PC-3 (cell line): ENCODE measurements at regions not wholly inside any gene's neighbourhood (a gene's known extent, or its start where the extent isn't known, plus 50 kb on each side); places are given as distances from the start of the nearest gene placed in this dataset.

Experiments used
- ATAC-seq: fragments of 200-7000 bp; cut with Tn5 transposase; 2 replicates; pipeline ENCODE4 v1.9.1; 2020; ENCODE audit warnings: mild to moderate bottlenecking, moderate library complexity
- BruUV-seq: library from RNA; stranded (reverse); fragments of 400-500 nt; replicated peaks from 2 replicates; lab custom pipeline; 2021; lab: Mats Ljungman, UMichigan
- CTCF ChIA-PET: fragments of 300-600 bp; sonication (Branson Sonifier 250); formaldehyde crosslinking; loops from one replicate; lab custom pipeline; 2022; ENCODE audit warnings: antibody characterized with exemption; lab: Charles Lee
- POLR2A ChIA-PET: fragments of 300-600 bp; sonication (Branson Sonifier 250); formaldehyde crosslinking; loops from one replicate; lab custom pipeline; 2022; ENCODE audit warnings: antibody characterized with exemption; ENCODE audit not compliant: unreplicated experiment; lab: Charles Lee
- DNase-seq: peaks from one replicate; pipeline ENCODE4 v3.0.0-alpha.2; 2015
- H2AFZ ChIP-seq: fragments of 300-600 bp; sonication (generic); 2 replicates; pipeline ENCODE4 v1.6.0; 2016; ENCODE audit warnings: antibody characterized with exemption, low read length
- H3F3A ChIP-seq: fragments of 300-600 bp; sonication (generic); one replicate; pipeline ENCODE4 v1.6.0; 2017; ENCODE audit warnings: antibody characterized with exemption, low read length, control low read depth, mild to moderate bottlenecking; ENCODE audit not compliant: unreplicated experiment
- H3K27ac ChIP-seq: fragments of 300-600 bp; sonication (generic); 2 replicates; pipeline ENCODE4 v1.5.1; 2016; ENCODE audit warnings: mild to moderate bottlenecking, low read length
- H3K27me3 ChIP-seq: fragments of 300-600 bp; sonication (generic); 2 replicates; pipeline ENCODE4 v1.6.1; 2016; ENCODE audit warnings: low read length, mixed read lengths
- H3K36me3 ChIP-seq: fragments of 300-600 bp; sonication (generic); 2 replicates; pipeline ENCODE4 v1.6.1; 2016; ENCODE audit warnings: low read depth, mixed run types, low read length, mixed read lengths
- H3K4me1 ChIP-seq: fragments of 300-600 bp; sonication (generic); 2 replicates; pipeline ENCODE4 v1.5.1; 2016; ENCODE audit warnings: low read length; ENCODE audit not compliant: insufficient read depth
- H3K4me2 ChIP-seq: fragments of 300-600 bp; sonication (generic); 2 replicates; pipeline ENCODE4 v1.6.0; 2016; ENCODE audit warnings: low read length
- H3K4me3 ChIP-seq: fragments of 300-600 bp; sonication (generic); 2 replicates; pipeline ENCODE4 v1.5.1; 2016; ENCODE audit warnings: mild to moderate bottlenecking, low read length, mixed read lengths
- H3K79me2 ChIP-seq: fragments of 300-600 bp; sonication (generic); 2 replicates; pipeline ENCODE4 v1.6.1; 2017; ENCODE audit warnings: low read length, mixed read lengths
- H3K9ac ChIP-seq: fragments of 300-600 bp; sonication (generic); 2 replicates; pipeline ENCODE4 v1.6.0; 2016; ENCODE audit warnings: mild to moderate bottlenecking, low read length
- H3K9me2 ChIP-seq: fragments of 300-600 bp; sonication (generic); replicated peaks from 2 replicates; pipeline ENCODE4 v1.6.1; 2016; ENCODE audit warnings: mixed run types, low read length, mixed read lengths
- H3K9me3 ChIP-seq: fragments of 300-600 bp; sonication (generic); 2 replicates; pipeline ENCODE4 v1.6.1; 2016; ENCODE audit warnings: low read length, mixed read lengths
- H4K20me1 ChIP-seq: fragments of 300-600 bp; sonication (generic); 2 replicates; pipeline ENCODE4 v1.6.1; 2016; ENCODE audit warnings: low read length, mixed read lengths
- EZH2 ChIP-seq: fragments of 300-600 bp; sonication (generic); IDR thresholded peaks from one replicate; pipeline ENCODE4 v1.6.1; 2017; ENCODE audit warnings: antibody characterized with exemption, mild to moderate bottlenecking, low read length; ENCODE audit not compliant: unreplicated experiment
- EZH2phosphoT487 ChIP-seq: fragments of 300-600 bp; sonication (generic); IDR thresholded peaks from 2 replicates; pipeline ENCODE4 v1.6.1; 2018; ENCODE audit warnings: mild to moderate bottlenecking, antibody characterized with exemption, low read length, borderline replicate concordance
- intact Hi-C: fragments of 100-400 bp; cut with micrococcal nuclease; formaldehyde crosslinking; loops from 2 replicates; pipeline ENCODE4 v1.9.0; 2023
- TF ChIP-seq, protein P1 (sequence below): fragments of 300-600 bp; sonication (generic); conservative IDR thresholded peaks from 2 replicates; pipeline ENCODE4 v1.5.1; 2017; ENCODE audit warnings: antibody characterized with exemption, low read depth, mild to moderate bottlenecking, low read length

DNA sequence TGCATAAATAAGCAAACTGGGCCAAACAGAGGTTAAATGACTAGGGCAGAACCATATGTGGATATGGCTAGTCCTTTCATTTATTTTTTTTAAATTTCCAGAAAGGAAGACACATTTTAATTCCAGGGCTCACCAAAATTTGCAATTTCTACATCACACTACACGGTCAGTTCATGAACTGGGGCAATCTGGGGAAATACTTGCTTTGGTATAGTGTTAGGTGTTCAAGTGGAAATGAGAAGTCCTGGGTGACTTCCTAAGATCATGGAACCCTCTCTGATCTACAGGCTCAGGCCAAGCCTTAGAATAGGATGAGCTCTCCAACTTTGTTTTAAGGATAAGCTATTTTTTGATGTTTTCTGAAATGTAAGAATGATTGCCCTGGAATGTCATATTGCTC lies 128.6 kb upstream of the SPACA1 start:
- TF ChIP-seq EZH2: no peak
- no peak for TF ChIP-seq EZH2phosphoT487
- TF ChIP-seq, protein P1, sequence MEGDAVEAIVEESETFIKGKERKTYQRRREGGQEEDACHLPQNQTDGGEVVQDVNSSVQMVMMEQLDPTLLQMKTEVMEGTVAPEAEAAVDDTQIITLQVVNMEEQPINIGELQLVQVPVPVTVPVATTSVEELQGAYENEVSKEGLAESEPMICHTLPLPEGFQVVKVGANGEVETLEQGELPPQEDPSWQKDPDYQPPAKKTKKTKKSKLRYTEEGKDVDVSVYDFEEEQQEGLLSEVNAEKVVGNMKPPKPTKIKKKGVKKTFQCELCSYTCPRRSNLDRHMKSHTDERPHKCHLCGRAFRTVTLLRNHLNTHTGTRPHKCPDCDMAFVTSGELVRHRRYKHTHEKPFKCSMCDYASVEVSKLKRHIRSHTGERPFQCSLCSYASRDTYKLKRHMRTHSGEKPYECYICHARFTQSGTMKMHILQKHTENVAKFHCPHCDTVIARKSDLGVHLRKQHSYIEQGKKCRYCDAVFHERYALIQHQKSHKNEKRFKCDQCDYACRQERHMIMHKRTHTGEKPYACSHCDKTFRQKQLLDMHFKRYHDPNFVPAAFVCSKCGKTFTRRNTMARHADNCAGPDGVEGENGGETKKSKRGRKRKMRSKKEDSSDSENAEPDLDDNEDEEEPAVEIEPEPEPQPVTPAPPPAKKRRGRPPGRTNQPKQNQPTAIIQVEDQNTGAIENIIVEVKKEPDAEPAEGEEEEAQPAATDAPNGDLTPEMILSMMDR: no peak
- intact Hi-C loops: no loop called here
- H4K20me1 ChIP-seq: no peaks in the 10 kb centered on the region
- no peaks in the 10 kb centered on the region for H3K79me2 ChIP-seq
- no peaks in the 10 kb centered on the region for H3K4me1 ChIP-seq
- H3F3A ChIP-seq: no peaks in the 10 kb centered on the region
- peaks cover 3% of the 10 kb centered on the region; the same call in 1 of the 2 replicates for H3K27me3 ChIP-seq
- H3K4me3 ChIP-seq: no peak overlapping the region
- CTCF ChIA-PET: no interaction called here
- no peak for DNase-seq
- no peaks in the 10 kb centered on the region for H3K9me2 ChIP-seq
- no peak overlapping the region for H2AFZ ChIP-seq
- no peak overlapping the region for H3K9ac ChIP-seq
- H3K9me3 ChIP-seq: no peaks in the 10 kb centered on the region
- H3K27ac ChIP-seq: no peak overlapping the region
- POLR2A ChIA-PET: no interaction called here
- H3K36me3 ChIP-seq: no peaks in the 10 kb centered on the region
- no peak overlapping the region for H3K4me2 ChIP-seq
- no TSS peak for BruUV-seq
- no peak for ATAC-seq

DNA sequence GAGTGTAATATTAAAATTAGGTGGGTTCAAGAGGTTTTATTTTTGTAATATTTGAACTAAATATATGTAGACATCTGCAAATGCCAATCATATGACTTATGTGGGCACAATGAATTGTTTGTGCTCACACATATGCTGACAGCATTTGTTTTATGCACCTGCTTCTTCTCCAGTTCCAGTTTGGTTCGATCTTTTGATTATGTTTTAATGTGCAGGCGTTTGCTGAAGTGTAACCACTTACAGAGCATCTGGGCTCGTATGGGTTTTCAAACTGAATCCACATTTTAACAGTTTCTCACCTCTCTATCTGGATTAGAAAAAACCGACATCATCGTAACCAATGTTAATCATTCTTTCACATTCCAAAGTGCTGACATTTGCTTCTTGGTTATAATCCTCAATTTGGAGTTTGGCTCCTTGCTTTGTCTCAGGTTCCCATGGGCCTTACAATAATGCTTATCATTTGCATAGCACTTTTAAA lies 129.1 kb upstream of the SPACA1 start:
- ChIA-PET CTCF (no interaction called here), POLR2A (no interaction called here)
- Histone ChIP-seq H3K36me3 (no peaks in the 10 kb centered on the region), H3K27ac (no peak overlapping the region), H3K27me3 (peaks cover 3% of the 10 kb centered on the region; the same call in 1 of the 2 replicates), H3K9me3 (no peaks in the 10 kb centered on the region), H3K4me3 (no peak overlapping the region), H3F3A (no peaks in the 10 kb centered on the region), H3K9ac (no peak overlapping the region), H3K9me2 (no peaks in the 10 kb centered on the region), H2AFZ (no peak overlapping the region), H4K20me1 (no peaks in the 10 kb centered on the region), H3K4me1 (no peaks in the 10 kb centered on the region), H3K79me2 (no peaks in the 10 kb centered on the region), H3K4me2 (no peak overlapping the region)
- BruUV-seq: no TSS peak
- DNase-seq (no peak), ATAC-seq (no peak)
- no peak for TF ChIP-seq EZH2phosphoT487
- no peak for TF ChIP-seq EZH2
- TF ChIP-seq, protein P1: no peak
- intact Hi-C loops: no loop called here

DNA sequence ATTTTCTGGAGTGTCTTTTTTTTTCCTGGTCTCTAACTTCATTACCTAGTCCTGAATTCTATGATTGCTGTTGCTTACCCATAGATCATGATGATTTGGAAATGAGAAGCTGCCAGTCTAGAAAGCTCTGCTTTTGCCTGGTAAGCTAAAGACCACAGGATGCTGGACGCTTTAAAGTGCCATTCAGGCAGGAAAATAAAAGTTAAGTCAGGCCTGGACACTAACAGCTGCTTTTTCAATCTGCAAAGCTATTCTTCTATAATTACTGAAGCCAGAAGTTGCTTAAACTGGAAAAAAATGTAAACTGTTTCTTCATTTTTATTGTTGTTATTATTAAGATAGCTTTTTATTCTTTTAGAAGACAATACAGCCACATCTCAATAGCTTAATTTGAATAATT lies 129.8 kb upstream of the SPACA1 start:
- H2AFZ ChIP-seq: no peak overlapping the region
- H3K4me1 ChIP-seq: no peaks in the 10 kb centered on the region
- H3K27me3 ChIP-seq: peaks cover 3% of the 10 kb centered on the region; the same call in 1 of the 2 replicates
- H3K4me2 ChIP-seq: no peak overlapping the region
- H3K9me2 ChIP-seq: no peaks in the 10 kb centered on the region
- TF ChIP-seq EZH2phosphoT487: no peak
- TF ChIP-seq, protein P1: no peak
- TF ChIP-seq EZH2: no peak
- ChIA-PET POLR2A (no interaction called here), CTCF (no interaction called here)
- no peak overlapping the region for H3K27ac ChIP-seq
- no peak overlapping the region for H3K9ac ChIP-seq
- DNase-seq: no peak
- no peak overlapping the region for H3K4me3 ChIP-seq
- H3K36me3 ChIP-seq: no peaks in the 10 kb centered on the region
- H3K79me2 ChIP-seq: no peaks in the 10 kb centered on the region
- no TSS peak for BruUV-seq
- H3F3A ChIP-seq: no peaks in the 10 kb centered on the region
- no peaks in the 10 kb centered on the region for H4K20me1 ChIP-seq
- intact Hi-C loops: no loop called here
- no peak for ATAC-seq
- no peaks in the 10 kb centered on the region for H3K9me3 ChIP-seq
